ENCODE measurements at regions not wholly inside any gene's neighbourhood (a gene's known extent, or its start where the extent isn't known, plus 50 kb on each side); places are given as distances from the start of the nearest gene placed in this dataset.

- Histone ChIP-seq H3K36me3 (ENCODE audit: insufficient read depth, low read length) (no peaks in the 10 kb centered on the region), H3K27ac (ENCODE audit: low read length) (no peak overlapping the region), H3K9me3 (ENCODE audit: low read length) (no peaks in the 10 kb centered on the region), H4K20me1 (ENCODE audit: insufficient read depth) (no peaks in the 10 kb centered on the region), H3K9me2 (ENCODE audit: insufficient read depth, low read length) (no peaks in the 10 kb centered on the region), H3K27me3 (ENCODE audit: insufficient read depth, low read depth, low read length) (no peaks in the 10 kb centered on the region), H3F3A (ENCODE audit: insufficient read depth, low read length, poor library complexity, severe bottlenecking) (no peaks in the 10 kb centered on the region), H3K9ac (ENCODE audit: low read length) (no peak overlapping the region), H3K79me2 (replicated peaks; ENCODE audit: insufficient read depth, low read length) (no peaks in the 10 kb centered on the region), H3K4me2 (ENCODE audit: low read length) (no peak overlapping the region), H3K4me3 (ENCODE audit: low read length) (no peak overlapping the region), H2AFZ (ENCODE audit: low read depth, low read length) (no peak overlapping the region)
- no peak for TF ChIP-seq MXI1 (conservative IDR thresholded peaks at IDR 0.05; ENCODE audit: poor library complexity, severe bottlenecking)
- TF ChIP-seq RAD21 (conservative IDR thresholded peaks at IDR 0.05): no peak
- TF ChIP-seq EZH2 (IDR thresholded peaks at IDR 0.05; ENCODE audit: borderline replicate concordance, insufficient read depth, low read length, poor library complexity, severe bottlenecking): no peak
- TF ChIP-seq CTCF (IDR thresholded peaks at IDR 0.05; ENCODE audit: poor library complexity, severe bottlenecking): no peak
- no peak for TF ChIP-seq SMC3 (conservative IDR thresholded peaks at IDR 0.05; ENCODE audit: poor library complexity)
- no peak for TF ChIP-seq REST (IDR thresholded peaks at IDR 0.05; ENCODE audit: borderline replicate concordance)
- no peak for TF ChIP-seq TAF1 (IDR thresholded peaks at IDR 0.05; ENCODE audit: low read depth)
- no peak for TF ChIP-seq EP300 (conservative IDR thresholded peaks at IDR 0.05; ENCODE audit: poor library complexity, severe bottlenecking)
- TF ChIP-seq POLR2AphosphoS5 (IDR thresholded peaks at IDR 0.05): no peak
Observed at GRCh38 chr18:55121397-55122170, 162.3 kb upstream of the CCDC68 start.

GRCh38 chr18:55120896-55121295 lies 161.6 kb upstream of the CCDC68 start:
- no peaks in the 10 kb centered on the region for H3K27me3 ChIP-seq (ENCODE audit: insufficient read depth, low read depth, low read length)
- no peaks in the 10 kb centered on the region for H3F3A ChIP-seq (ENCODE audit: insufficient read depth, low read length, poor library complexity, severe bottlenecking)

More at GRCh38 chr18:55120896-55121295, 161.6 kb upstream of the CCDC68 start:
- H3K27ac ChIP-seq (ENCODE audit: low read length): no peak overlapping the region
- no peak overlapping the region for H3K9ac ChIP-seq (ENCODE audit: low read length)
- no peak overlapping the region for H3K4me3 ChIP-seq (ENCODE audit: low read length)
- no peaks in the 10 kb centered on the region for H3K9me3 ChIP-seq (ENCODE audit: low read length)
- H3K79me2 ChIP-seq (replicated peaks; ENCODE audit: insufficient read depth, low read length): no peaks in the 10 kb centered on the region
- TF ChIP-seq CTCF (IDR thresholded peaks at IDR 0.05; ENCODE audit: poor library complexity, severe bottlenecking) (no peak), EZH2 (IDR thresholded peaks at IDR 0.05; ENCODE audit: borderline replicate concordance, insufficient read depth, low read length, poor library complexity, severe bottlenecking) (no peak), REST (IDR thresholded peaks at IDR 0.05; ENCODE audit: borderline replicate concordance) (no peak), SMC3 (conservative IDR thresholded peaks at IDR 0.05; ENCODE audit: poor library complexity) (no peak)
- H3K4me2 ChIP-seq (ENCODE audit: low read length): no peak overlapping the region
- no peaks in the 10 kb centered on the region for H3K9me2 ChIP-seq (ENCODE audit: insufficient read depth, low read length)
- H3K36me3 ChIP-seq (ENCODE audit: insufficient read depth, low read length): no peaks in the 10 kb centered on the region
- H2AFZ ChIP-seq (ENCODE audit: low read depth, low read length): no peak overlapping the region
- H4K20me1 ChIP-seq (ENCODE audit: insufficient read depth): no peaks in the 10 kb centered on the region
